ENCODE measurements at regions not wholly inside any gene's neighbourhood (a gene's known extent, or its start where the extent isn't known, plus 50 kb on each side); places are given as distances from the start of the nearest gene placed in this dataset.
A peak's percentile ranks its signal among the peaks of the same experiment; 100 is the strongest.

DNA sequence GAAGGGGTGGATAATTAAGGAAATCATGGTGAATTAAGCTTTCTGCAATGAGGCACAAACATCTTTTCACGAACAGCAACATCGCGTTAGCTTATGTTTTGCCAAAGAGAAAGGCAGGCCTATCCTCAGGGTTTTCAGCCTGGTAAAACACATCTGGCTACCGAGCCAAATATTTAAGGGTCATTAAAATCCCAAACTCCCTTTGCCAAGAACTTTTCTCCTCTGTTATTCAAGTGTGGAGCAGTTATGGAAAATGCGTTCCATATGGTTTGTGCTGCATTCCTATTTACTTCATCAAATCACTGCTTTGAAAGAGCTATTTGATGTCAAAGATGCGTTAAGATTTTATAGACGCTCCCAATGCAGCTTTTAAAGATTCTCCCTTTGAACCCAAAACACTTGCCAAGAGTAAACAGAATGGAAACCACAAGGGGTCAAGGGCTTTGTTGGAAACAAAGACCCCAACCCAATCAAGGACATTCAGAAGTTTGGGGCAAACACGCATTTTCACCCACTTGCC lies 308.3 kb upstream of the CDH5 start:
- no peaks in the 10 kb centered on the region for H3K4me1 ChIP-seq
- H3K27me3 ChIP-seq, result no peaks in the 10 kb centered on the region
- TF ChIP-seq, protein P1, sequence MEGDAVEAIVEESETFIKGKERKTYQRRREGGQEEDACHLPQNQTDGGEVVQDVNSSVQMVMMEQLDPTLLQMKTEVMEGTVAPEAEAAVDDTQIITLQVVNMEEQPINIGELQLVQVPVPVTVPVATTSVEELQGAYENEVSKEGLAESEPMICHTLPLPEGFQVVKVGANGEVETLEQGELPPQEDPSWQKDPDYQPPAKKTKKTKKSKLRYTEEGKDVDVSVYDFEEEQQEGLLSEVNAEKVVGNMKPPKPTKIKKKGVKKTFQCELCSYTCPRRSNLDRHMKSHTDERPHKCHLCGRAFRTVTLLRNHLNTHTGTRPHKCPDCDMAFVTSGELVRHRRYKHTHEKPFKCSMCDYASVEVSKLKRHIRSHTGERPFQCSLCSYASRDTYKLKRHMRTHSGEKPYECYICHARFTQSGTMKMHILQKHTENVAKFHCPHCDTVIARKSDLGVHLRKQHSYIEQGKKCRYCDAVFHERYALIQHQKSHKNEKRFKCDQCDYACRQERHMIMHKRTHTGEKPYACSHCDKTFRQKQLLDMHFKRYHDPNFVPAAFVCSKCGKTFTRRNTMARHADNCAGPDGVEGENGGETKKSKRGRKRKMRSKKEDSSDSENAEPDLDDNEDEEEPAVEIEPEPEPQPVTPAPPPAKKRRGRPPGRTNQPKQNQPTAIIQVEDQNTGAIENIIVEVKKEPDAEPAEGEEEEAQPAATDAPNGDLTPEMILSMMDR (IDR thresholded peaks at IDR 0.05), result no peak
- no peak for TF ChIP-seq POLR2A (IDR thresholded peaks at IDR 0.05)
- no peak for DNase-seq
- intact Hi-C loops (cut with DNase I; ENCODE audit: low total_unique reads), result no loop called here
- H3K36me3 ChIP-seq, result no peaks in the 10 kb centered on the region
- H3K4me3 ChIP-seq, result no peak overlapping the region
- no peak overlapping the region for H3K27ac ChIP-seq
- no peaks in the 10 kb centered on the region for H3K9me3 ChIP-seq

DNA sequence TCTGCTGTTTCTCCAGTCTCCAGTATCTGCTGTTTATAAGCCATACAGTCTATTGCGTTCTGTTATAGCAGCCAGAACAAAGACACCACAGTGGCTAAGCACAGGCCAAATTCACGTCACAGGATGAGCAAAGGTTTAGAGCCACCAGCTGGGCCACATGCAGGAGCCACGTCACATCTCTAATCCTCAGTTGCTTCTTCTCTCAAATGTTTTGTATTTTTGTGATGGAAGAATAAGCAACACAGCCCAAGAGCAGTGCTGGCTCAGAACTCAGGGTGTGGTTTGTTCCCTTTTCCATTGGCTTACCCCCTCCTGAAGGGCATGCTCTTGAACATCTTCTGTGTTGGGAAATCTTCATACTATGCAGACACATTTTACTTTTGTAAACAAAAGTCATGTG lies 309.4 kb upstream of the CDH5 start:
- TF ChIP-seq POLR2A (IDR thresholded peaks at IDR 0.05), result no peak
- TF ChIP-seq, protein P1 (IDR thresholded peaks at IDR 0.05), result no peak

DNA sequence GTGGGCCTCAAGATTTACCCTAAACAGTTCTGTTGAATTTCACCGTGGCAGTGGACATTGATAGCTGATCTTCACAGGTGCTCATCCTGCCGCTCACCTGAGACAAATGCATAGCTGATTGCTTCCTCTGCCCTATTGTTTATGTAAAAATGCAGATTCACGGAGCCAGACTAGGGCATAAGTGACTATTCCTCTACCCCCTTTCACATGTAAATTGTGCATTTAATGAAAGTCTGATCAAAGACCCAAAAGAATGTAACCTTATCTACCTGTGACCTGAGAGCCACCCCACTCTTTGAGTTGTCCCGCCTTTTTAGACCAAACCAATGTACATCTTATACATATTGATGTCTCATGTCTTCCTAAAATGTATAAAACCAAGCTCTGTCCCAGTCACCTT lies 312.4 kb upstream of the CDH5 start:
- H3K27ac ChIP-seq, result no peak overlapping the region
- intact Hi-C loops (cut with DNase I; ENCODE audit: low total_unique reads), result no loop called here
- no peaks in the 10 kb centered on the region for H3K27me3 ChIP-seq
- no peak overlapping the region for H3K4me3 ChIP-seq
- H3K9me3 ChIP-seq, result no peaks in the 10 kb centered on the region
- no peaks in the 10 kb centered on the region for H3K36me3 ChIP-seq
- DNase-seq, result no peak
- H3K4me1 ChIP-seq, result no peaks in the 10 kb centered on the region
- TF ChIP-seq, protein P1 (IDR thresholded peaks at IDR 0.05), result no peak
- no peak for TF ChIP-seq POLR2A (IDR thresholded peaks at IDR 0.05)

More for the DNA sequence above, 309.4 kb upstream of the CDH5 start:
- Histone ChIP-seq H3K27me3 (no peaks in the 10 kb centered on the region), H3K4me1 (no peaks in the 10 kb centered on the region), H3K9me3 (no peaks in the 10 kb centered on the region), H3K4me3 (no peak overlapping the region), H3K36me3 (no peaks in the 10 kb centered on the region), H3K27ac (no peak overlapping the region)
- peak in 1 of 2 donors; percentile 46 for DNase-seq
- intact Hi-C loops (cut with DNase I; ENCODE audit: low total_unique reads), result no loop called here

DNA sequence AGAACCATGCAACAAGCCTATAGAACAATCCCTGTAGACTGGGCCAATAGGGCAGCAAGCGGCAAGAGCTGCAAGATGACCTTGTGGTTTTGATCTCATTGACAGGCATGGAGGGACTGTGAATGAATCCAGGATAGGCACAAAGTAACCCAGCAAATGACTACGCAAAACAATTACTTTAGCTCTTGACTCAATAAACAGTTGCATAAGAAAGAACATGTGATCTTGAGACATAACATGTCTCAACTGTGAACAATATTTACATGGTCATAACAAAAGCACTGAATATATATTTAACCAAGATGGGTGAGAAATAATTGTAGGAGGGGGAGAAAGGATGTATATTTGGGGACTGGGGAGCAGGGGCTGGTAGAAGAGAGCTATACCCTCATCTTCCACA lies 313.7 kb upstream of the CDH5 start:
- no peak overlapping the region for H3K27ac ChIP-seq
- intact Hi-C loops (cut with DNase I; ENCODE audit: low total_unique reads), result no loop called here
- H3K27me3 ChIP-seq, result no peaks in the 10 kb centered on the region
- H3K4me3 ChIP-seq, result no peak overlapping the region
- no peaks in the 10 kb centered on the region for H3K9me3 ChIP-seq
- no peak for DNase-seq
- TF ChIP-seq, protein P1 (IDR thresholded peaks at IDR 0.05), result no peak
- no peak for TF ChIP-seq POLR2A (IDR thresholded peaks at IDR 0.05)
- no peaks in the 10 kb centered on the region for H3K36me3 ChIP-seq
- H3K4me1 ChIP-seq, result no peaks in the 10 kb centered on the region

DNA sequence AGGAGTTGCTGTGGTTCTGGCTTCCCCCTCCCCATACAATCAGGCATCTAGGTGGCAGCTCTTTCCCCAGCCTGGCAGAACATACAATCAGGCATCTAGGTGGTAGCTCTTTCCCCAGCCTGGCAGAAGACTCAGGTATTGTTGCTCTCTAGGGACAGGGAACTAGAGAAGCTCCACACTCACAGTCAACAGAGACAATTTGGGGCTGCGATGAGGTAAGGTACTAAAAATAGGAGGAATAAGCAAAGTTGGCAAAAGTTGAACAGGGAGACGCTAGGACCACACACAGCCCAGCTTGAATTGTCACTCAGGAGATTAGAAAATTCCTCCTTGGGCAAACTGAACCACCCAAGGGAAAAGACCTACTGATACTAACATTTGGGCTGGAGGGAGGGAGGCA lies 315.5 kb upstream of the CDH5 start:
- Histone ChIP-seq H3K27me3 (no peaks in the 10 kb centered on the region), H3K9me3 (no peaks in the 10 kb centered on the region), H3K27ac (no peak overlapping the region), H3K4me1 (no peaks in the 10 kb centered on the region), H3K4me3 (no peak overlapping the region), H3K36me3 (no peaks in the 10 kb centered on the region)
- TF ChIP-seq, protein P1 (IDR thresholded peaks at IDR 0.05), result no peak
- DNase-seq, result no peak
- intact Hi-C loops (cut with DNase I; ENCODE audit: low total_unique reads), result no loop called here

Measured in uterus (tissue), 3 donors.